HG03175 (cell line): ENCODE measurements at regions not wholly inside any gene's neighbourhood (a gene's known extent, or its start where the extent isn't known, plus 50 kb on each side); places are given as distances from the start of the nearest gene placed in this dataset.
"Not testable (repeated sequence)": the region's sequence is repeated elsewhere in the genome, so short reads cannot be mapped to it uniquely, and the experiment has no call there.

Experiments used
- ATAC-seq: cut with Tn5 transposase; IDR thresholded peaks from one replicate; pipeline ENCODE4 v1.9.1; 2021; ENCODE audit warnings: mild to moderate bottlenecking, moderate library complexity; ENCODE audit not compliant: unreplicated experiment

- no peak for ATAC-seq
These were observed 209.4 kb upstream of the PRSS1 start for GRCh38 chr7:142539901-142540300.

GRCh38 chr7:142537760-142538159 lies 211.5 kb upstream of the PRSS1 start:
- no peak for ATAC-seq

GRCh38 chr7:142535123-142535779 lies 214.0 kb upstream of the PRSS1 start:
- peak; percentile 96 for ATAC-seq

- no peak for ATAC-seq
These were observed 214.5 kb upstream of the PRSS1 start for GRCh38 chr7:142534726-142535122.

- ATAC-seq = no peak
These were observed 215.4 kb upstream of the PRSS1 start for GRCh38 chr7:142533920-142534319.

GRCh38 chr7:142529591-142529990 lies 219.7 kb upstream of the PRSS1 start:
- no peak for ATAC-seq

- no peak for ATAC-seq
These were observed 220.5 kb upstream of the PRSS1 start for GRCh38 chr7:142528608-142529408.

- no peak for ATAC-seq
These were observed 225.3 kb upstream of the PRSS1 start for GRCh38 chr7:142523821-142524460.

GRCh38 chr7:142522735-142523134 lies 226.5 kb upstream of the PRSS1 start:
- ATAC-seq = no peak

GRCh38 chr7:142520885-142521284 lies 228.4 kb upstream of the PRSS1 start:
- not testable (repeated sequence) for ATAC-seq

- not testable (repeated sequence) for ATAC-seq
These were observed 228.8 kb upstream of the PRSS1 start for GRCh38 chr7:142520455-142520854.

GRCh38 chr7:142519079-142520078 lies 229.9 kb upstream of the PRSS1 start:
- ATAC-seq = no peak

GRCh38 chr7:142516038-142516501 lies 233.2 kb upstream of the PRSS1 start:
- peak; percentile 92 for ATAC-seq

GRCh38 chr7:142514716-142515115 lies 234.6 kb upstream of the PRSS1 start:
- not testable (repeated sequence) for ATAC-seq

- ATAC-seq = no peak
These were observed 235.9 kb upstream of the PRSS1 start for GRCh38 chr7:142513178-142513955.

GRCh38 chr7:142511801-142512200 lies 237.5 kb upstream of the PRSS1 start:
- ATAC-seq = no peak

GRCh38 chr7:142511374-142511773 lies 237.9 kb upstream of the PRSS1 start:
- ATAC-seq = no peak

GRCh38 chr7:142509235-142509634 lies 240.0 kb upstream of the PRSS1 start:
- not testable (repeated sequence) for ATAC-seq

GRCh38 chr7:142508251-142508650 lies 241.0 kb upstream of the PRSS1 start:
- no peak for ATAC-seq

GRCh38 chr7:142507799-142508198 lies 241.5 kb upstream of the PRSS1 start:
- no peak for ATAC-seq
